Activated naive CD4-positive, alpha-beta T cell treated with anti-CD3 and anti-CD28 coated beads, Interleukin-2, amount 50 U/mL, for 72 hours (primary cell): ENCODE measurements at regions not wholly inside any gene's neighbourhood (a gene's known extent, or its start where the extent isn't known, plus 50 kb on each side); places are given as distances from the start of the nearest gene placed in this dataset.
A peak's percentile ranks its signal among the peaks of the same experiment; 100 is the strongest.
"Not testable (repeated sequence)": the region's sequence is repeated elsewhere in the genome, so short reads cannot be mapped to it uniquely, and the experiment has no call there.

ENCODE experiments used
- ATAC-seq, 2 donors: fragments of 150-1000 bp; cut with Tn5 transposase; 2 replicates each; pipeline ENCODE4 v1.10.0; 2021; ENCODE audit warnings: mild to moderate bottlenecking in 2 of 2, moderate library complexity in 2 of 2
- DNase-seq, 2 donors: peaks; one replicate each; pipeline ENCODE4 v3.0.0; 2021 to 2022; ENCODE audit warnings: low spot score in 2 of 2
- H3K27ac Mint-ChIP-seq, 2 donors: one replicate each; pipeline ENCODE4 v1.8.0; 2022; ENCODE audit warnings: mild to moderate bottlenecking in 2 of 2, mixed read lengths in 2 of 2
- H3K36me3 Mint-ChIP-seq, 2 donors: one replicate each; pipeline ENCODE4 v1.8.0; 2022; ENCODE audit warnings: mixed read lengths in 2 of 2
- H3K9me3 Mint-ChIP-seq, 2 donors: one replicate each; pipeline ENCODE4 v1.8.0; 2022; ENCODE audit warnings: mixed read lengths in 2 of 2

GRCh38 chr10:4229106-4229505 lies 444.1 kb upstream of the KLF6 start:
- no peaks in the 10 kb centered on the region for H3K9me3 Mint-ChIP-seq
- no peaks in the 10 kb centered on the region for H3K36me3 Mint-ChIP-seq
- no peak for DNase-seq
- no peak overlapping the region for H3K27ac Mint-ChIP-seq
- no peak for ATAC-seq

DNA sequence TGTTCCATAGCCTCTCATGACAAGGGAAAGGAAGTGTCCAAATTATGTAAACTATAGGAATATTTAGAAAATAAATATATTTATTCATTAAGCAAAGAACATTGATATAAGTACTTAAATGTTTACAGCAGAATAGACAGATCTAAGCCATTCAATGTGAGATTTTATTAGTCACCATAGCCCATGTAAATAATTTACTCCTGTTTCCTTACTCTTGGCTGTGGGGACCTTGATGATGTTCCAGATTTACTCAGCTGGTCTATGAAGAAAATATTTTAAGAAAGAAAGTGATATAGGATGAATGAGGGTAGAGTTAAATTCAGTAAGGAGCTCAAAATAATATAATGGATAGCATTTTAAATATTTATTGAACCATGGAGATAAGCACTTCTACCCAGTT lies 442.6 kb upstream of the KLF6 start:
- no peak overlapping the region for H3K27ac Mint-ChIP-seq
- no peak for ATAC-seq
- no peak for DNase-seq
- H3K9me3 Mint-ChIP-seq = no peaks in the 10 kb centered on the region
- no peaks in the 10 kb centered on the region for H3K36me3 Mint-ChIP-seq

- Mint-ChIP-seq H3K9me3 (no peaks in the 10 kb centered on the region), H3K27ac (no peak overlapping the region), H3K36me3 (no peaks in the 10 kb centered on the region)
- DNase-seq (no peak), ATAC-seq (no peak)
Measured at GRCh38 chr10:4226941-4227540, 442.0 kb upstream of the KLF6 start.

DNA sequence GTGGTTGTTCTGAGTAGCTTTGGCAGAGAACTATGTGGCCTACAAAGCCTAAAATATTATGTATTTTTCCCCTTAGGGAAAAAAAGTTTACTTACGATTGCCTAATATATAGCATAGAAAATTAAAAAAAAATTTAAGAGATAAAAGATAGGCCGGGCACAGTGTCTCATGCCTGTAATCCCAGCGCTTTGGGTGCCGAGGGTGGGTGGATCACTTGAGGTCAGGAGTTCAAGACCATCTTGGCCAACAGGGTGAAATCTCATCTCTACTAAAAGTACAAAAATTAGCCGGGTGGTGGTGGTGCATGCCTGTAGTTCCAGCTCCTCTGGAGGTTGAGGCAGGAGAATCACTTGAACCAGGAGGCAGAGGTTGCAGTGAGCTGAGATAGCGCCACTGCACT lies 439.2 kb upstream of the KLF6 start:
- H3K9me3 Mint-ChIP-seq = peaks cover 0 to 4% of the 10 kb centered on the region in 2 donors
- ATAC-seq (no peak), DNase-seq (no peak)
- no peak overlapping the region for H3K27ac Mint-ChIP-seq
- H3K36me3 Mint-ChIP-seq = no peaks in the 10 kb centered on the region

DNA sequence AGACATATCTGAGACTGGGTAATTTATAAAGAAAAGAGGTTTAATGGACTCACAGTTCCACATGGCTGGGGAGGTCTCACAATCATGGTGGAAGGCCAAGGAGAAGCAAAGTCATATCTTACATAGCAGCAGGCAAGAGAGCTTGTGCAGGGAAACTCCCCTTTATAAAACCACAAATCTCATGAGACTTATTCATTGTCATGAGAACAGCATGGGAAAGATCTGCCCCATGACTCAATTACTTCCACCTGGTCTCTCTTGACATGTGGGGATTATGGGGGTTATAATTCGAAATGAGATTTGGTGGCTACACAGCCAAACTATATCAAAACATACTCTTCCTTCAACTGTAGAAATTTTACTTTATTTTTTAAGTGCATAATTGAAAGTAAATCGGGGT lies 436.3 kb upstream of the KLF6 start:
- not testable (repeated sequence) for H3K9me3 Mint-ChIP-seq, H3K27ac Mint-ChIP-seq, DNase-seq, H3K36me3 Mint-ChIP-seq
- peak; percentile 64 to 68 for ATAC-seq

GRCh38 chr10:4219901-4220300 lies 434.9 kb upstream of the KLF6 start:
- Mint-ChIP-seq H3K36me3 (no peaks in the 10 kb centered on the region), H3K9me3 (peaks cover 0 to 4% of the 10 kb centered on the region in 2 donors), H3K27ac (no peak overlapping the region)
- ATAC-seq (no peak), DNase-seq (no peak)

GRCh38 chr10:4217653-4218052 lies 432.6 kb upstream of the KLF6 start:
- peaks cover 0 to 4% of the 10 kb centered on the region in 2 donors for H3K9me3 Mint-ChIP-seq
- no peak for DNase-seq
- H3K27ac Mint-ChIP-seq = no peak overlapping the region
- ATAC-seq = no peak
- H3K36me3 Mint-ChIP-seq = no peaks in the 10 kb centered on the region

GRCh38 chr10:4217187-4217586 lies 432.2 kb upstream of the KLF6 start:
- H3K27ac Mint-ChIP-seq = no peak overlapping the region
- H3K36me3 Mint-ChIP-seq = no peaks in the 10 kb centered on the region
- DNase-seq (no peak), ATAC-seq (no peak)
- H3K9me3 Mint-ChIP-seq = peaks cover 0 to 4% of the 10 kb centered on the region in 2 donors

- no peak for DNase-seq
- ATAC-seq = no peak
- no peaks in the 10 kb centered on the region for H3K36me3 Mint-ChIP-seq
- H3K27ac Mint-ChIP-seq = no peak overlapping the region
- peaks cover 0 to 4% of the 10 kb centered on the region in 2 donors for H3K9me3 Mint-ChIP-seq
Measured at GRCh38 chr10:4216726-4217125, 431.7 kb upstream of the KLF6 start.

DNA sequence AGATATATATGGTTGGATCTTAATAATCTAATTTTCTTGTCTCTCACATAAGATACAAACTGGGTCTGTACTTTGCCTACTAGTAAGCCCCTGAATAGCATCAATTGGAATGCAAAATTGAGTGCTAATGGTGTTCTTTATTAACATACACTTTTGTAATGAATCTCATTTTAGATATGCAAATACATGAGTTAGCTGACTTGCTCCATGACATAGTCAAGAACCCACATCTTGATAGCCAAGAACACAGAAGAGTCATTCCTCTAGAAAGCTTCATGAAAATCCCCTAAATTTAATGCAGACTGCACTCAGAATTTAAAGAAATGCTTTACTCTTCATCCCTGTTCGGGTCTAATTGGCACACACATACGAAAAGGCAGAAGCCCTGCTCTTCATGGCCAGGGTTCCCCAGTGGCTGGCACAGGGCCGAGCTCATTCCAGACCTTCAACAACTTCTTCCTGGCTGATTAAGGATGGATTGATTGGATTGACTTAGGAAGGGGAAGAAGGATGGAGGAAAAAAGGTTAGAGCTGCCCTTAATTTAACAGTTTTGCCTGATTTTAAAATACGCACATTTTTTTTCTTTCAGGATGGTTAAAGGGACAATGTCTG lies 431.1 kb upstream of the KLF6 start:
- no peak overlapping the region for H3K27ac Mint-ChIP-seq
- no peak for DNase-seq
- ATAC-seq = no peak

GRCh38 chr10:4215485-4215884 lies 430.5 kb upstream of the KLF6 start:
- DNase-seq (no peak), ATAC-seq (no peak)
- Mint-ChIP-seq H3K36me3 (no peaks in the 10 kb centered on the region), H3K27ac (no peak overlapping the region), H3K9me3 (peaks cover 0 to under 1% of the 10 kb centered on the region in 2 donors)

More for the DNA sequence above, 431.1 kb upstream of the KLF6 start:
- H3K36me3 Mint-ChIP-seq = no peaks in the 10 kb centered on the region
- H3K9me3 Mint-ChIP-seq = peaks cover 0 to 4% of the 10 kb centered on the region in 2 donors

- Mint-ChIP-seq H3K36me3 (no peaks in the 10 kb centered on the region), H3K9me3 (no peaks in the 10 kb centered on the region), H3K27ac (no peak overlapping the region)
- ATAC-seq = no peak
- DNase-seq = no peak
Measured at GRCh38 chr10:4214908-4215307, 429.9 kb upstream of the KLF6 start.

DNA sequence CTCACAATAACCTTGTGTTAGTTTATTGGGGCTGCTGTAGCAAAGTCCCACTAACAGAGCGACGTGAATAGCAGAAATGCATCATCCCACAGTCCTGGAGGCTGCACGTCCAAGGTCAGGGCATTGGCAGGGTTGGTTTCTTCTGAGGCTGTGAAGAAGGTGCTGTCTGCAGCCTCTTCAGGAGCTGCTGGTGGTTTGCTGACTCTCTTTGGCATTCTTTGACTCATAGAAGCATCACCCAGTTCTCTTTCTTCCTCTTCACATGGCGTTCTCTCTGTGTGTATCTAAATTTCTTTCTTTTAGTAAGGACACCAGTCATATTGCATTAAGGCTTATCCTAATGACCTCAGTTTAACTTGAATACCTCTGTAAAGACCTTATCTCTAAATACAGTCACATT lies 428.4 kb upstream of the KLF6 start:
- no peaks in the 10 kb centered on the region for H3K36me3 Mint-ChIP-seq
- no peak for ATAC-seq
- H3K9me3 Mint-ChIP-seq = no peaks in the 10 kb centered on the region
- no peak for DNase-seq
- H3K27ac Mint-ChIP-seq = no peak overlapping the region

GRCh38 chr10:4212111-4212630 lies 427.2 kb upstream of the KLF6 start:
- Mint-ChIP-seq H3K27ac (no peak overlapping the region), H3K36me3 (no peaks in the 10 kb centered on the region), H3K9me3 (no peaks in the 10 kb centered on the region)
- DNase-seq = no peak
- ATAC-seq = no peak

DNA sequence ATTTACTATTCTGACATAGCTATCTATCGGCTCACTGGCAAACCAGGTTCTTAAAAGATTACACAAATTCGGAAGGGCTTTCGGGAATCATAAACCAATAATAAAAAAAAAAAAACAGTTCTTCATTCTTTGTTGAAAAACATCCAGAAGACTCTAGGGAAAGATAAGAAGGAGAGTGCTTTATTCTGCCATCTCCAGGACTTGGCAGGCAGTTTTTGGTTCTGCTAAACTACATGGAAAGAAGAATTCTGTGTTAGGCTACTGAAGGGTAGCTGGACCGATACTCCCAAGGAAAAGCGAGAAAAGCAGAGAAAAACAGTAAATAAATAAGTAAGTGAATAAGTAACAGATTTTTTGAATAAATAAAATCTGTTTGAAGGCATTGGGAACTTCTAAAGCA lies 423.5 kb upstream of the KLF6 start:
- H3K27ac Mint-ChIP-seq = peak overlapping the region in 1 of 2 donors; percentile 47
- no peaks in the 10 kb centered on the region for H3K36me3 Mint-ChIP-seq
- H3K9me3 Mint-ChIP-seq = no peaks in the 10 kb centered on the region
- ATAC-seq = no peak
- no peak for DNase-seq

DNA sequence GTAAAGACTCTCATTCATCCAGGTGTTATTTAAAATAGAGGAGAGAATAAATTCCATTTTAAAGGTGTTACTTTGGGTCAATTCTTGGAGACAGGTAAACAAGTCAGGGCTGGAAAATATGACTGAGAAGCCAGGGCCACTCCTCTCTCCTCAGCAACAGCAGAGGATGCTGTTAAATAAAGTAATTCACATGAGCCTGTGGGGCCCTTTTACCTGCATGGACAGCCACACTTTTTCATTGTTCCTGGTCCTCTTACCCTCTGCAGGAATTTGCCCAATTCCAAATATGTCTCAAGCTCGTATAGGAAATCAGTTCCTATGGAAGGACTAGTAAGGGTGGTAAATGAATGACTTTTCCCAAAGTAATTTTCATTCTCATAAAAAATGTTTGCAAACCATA lies 420.1 kb upstream of the KLF6 start:
- no peak for ATAC-seq
- H3K9me3 Mint-ChIP-seq = no peaks in the 10 kb centered on the region
- H3K27ac Mint-ChIP-seq = no peak overlapping the region
- no peak for DNase-seq
- peaks cover 0 to 6% of the 10 kb centered on the region in 2 donors for H3K36me3 Mint-ChIP-seq

GRCh38 chr10:4202938-4203337 lies 417.9 kb upstream of the KLF6 start:
- no peak overlapping the region for H3K27ac Mint-ChIP-seq
- H3K9me3 Mint-ChIP-seq = no peaks in the 10 kb centered on the region
- no peak for ATAC-seq
- no peak for DNase-seq
- H3K36me3 Mint-ChIP-seq = peaks cover 0 to 6% of the 10 kb centered on the region in 2 donors
